Calu3 (cell line): ENCODE measurements at regions not wholly inside any gene's neighbourhood (a gene's known extent, or its start where the extent isn't known, plus 50 kb on each side); places are given as distances from the start of the nearest gene placed in this dataset.

Source experiments
- BruUV-seq: library from RNA; stranded (reverse); fragments of 400-500 nt; replicated peaks from 2 replicates; lab custom pipeline; 2021; lab: Mats Ljungman, UMichigan
- CTCF ChIA-PET: fragments of 300-600 bp; sonication (Branson Sonifier 250); formaldehyde crosslinking; loops from one replicate; lab custom pipeline; 2022; ENCODE audit warnings: antibody characterized with exemption; lab: Charles Lee
- DNase-seq: peaks from one replicate; pipeline ENCODE4 v3.0.0; 2022
- H3K27ac Mint-ChIP-seq: one replicate; pipeline ENCODE4 v1.8.0; 2022; ENCODE audit warnings: mixed read lengths; ENCODE audit not compliant: unreplicated experiment
- H3K27me3 Mint-ChIP-seq: one replicate; pipeline ENCODE4 v1.8.0; 2022; ENCODE audit warnings: mixed read lengths; ENCODE audit not compliant: unreplicated experiment
- H3K36me3 Mint-ChIP-seq: one replicate; pipeline ENCODE4 v1.8.0; 2022; ENCODE audit warnings: mild to moderate bottlenecking, moderate library complexity, mixed read lengths; ENCODE audit not compliant: insufficient read depth, unreplicated experiment
- H3K4me1 Mint-ChIP-seq: one replicate; pipeline ENCODE4 v1.8.0; 2022; ENCODE audit warnings: mild to moderate bottlenecking, low read depth, mixed read lengths; ENCODE audit not compliant: unreplicated experiment
- H3K4me3 Mint-ChIP-seq: one replicate; pipeline ENCODE4 v1.8.0; 2022; ENCODE audit warnings: mild to moderate bottlenecking, low read depth, moderate library complexity, mixed read lengths; ENCODE audit not compliant: unreplicated experiment
- H3K9me3 Mint-ChIP-seq: one replicate; pipeline ENCODE4 v1.8.0; 2022; ENCODE audit warnings: low read depth, mixed read lengths; ENCODE audit not compliant: unreplicated experiment
- CTCF ChIP-seq: fragments of 200-600 bp; IDR thresholded peaks from one replicate; pipeline ENCODE4 v1.8.0; 2022; ENCODE audit warnings: antibody characterized with exemption; ENCODE audit not compliant: unreplicated experiment
- intact Hi-C: fragments of 100-400 bp; cut with micrococcal nuclease; formaldehyde crosslinking; loops from one replicate; pipeline ENCODE4 v1.10.0; 2022; ENCODE audit not compliant: unreplicated experiment

- intact Hi-C loops = no loop called here
- H3K4me3 Mint-ChIP-seq = no peak overlapping the region
- no TSS peak for BruUV-seq
- H3K27ac Mint-ChIP-seq = no peak overlapping the region
- H3K27me3 Mint-ChIP-seq = peaks cover 35% of the 10 kb centered on the region
- CTCF ChIA-PET = no interaction called here
- no peaks in the 10 kb centered on the region for H3K36me3 Mint-ChIP-seq
- DNase-seq = no peak
- no peak for TF ChIP-seq CTCF
- no peaks in the 10 kb centered on the region for H3K9me3 Mint-ChIP-seq
- no peaks in the 10 kb centered on the region for H3K4me1 Mint-ChIP-seq
Observed at GRCh38 chr10:23493711-23494110, 54.8 kb downstream of the OTUD1 start.

- no TSS peak for BruUV-seq
- no peak for DNase-seq
- H3K9me3 Mint-ChIP-seq = no peaks in the 10 kb centered on the region
- TF ChIP-seq CTCF = no peak
- no peaks in the 10 kb centered on the region for H3K4me1 Mint-ChIP-seq
- CTCF ChIA-PET = no interaction called here
- no peaks in the 10 kb centered on the region for H3K36me3 Mint-ChIP-seq
- intact Hi-C loops = no loop called here
- no peak overlapping the region for H3K4me3 Mint-ChIP-seq
- peaks cover 20% of the 10 kb centered on the region for H3K27me3 Mint-ChIP-seq
- no peak overlapping the region for H3K27ac Mint-ChIP-seq
Observed at GRCh38 chr10:23496727-23497126, 57.9 kb downstream of the OTUD1 start.

- no peak for DNase-seq
- no peak overlapping the region for H3K27ac Mint-ChIP-seq
- no TSS peak for BruUV-seq
- H3K36me3 Mint-ChIP-seq = no peaks in the 10 kb centered on the region
- peaks cover 11% of the 10 kb centered on the region for H3K27me3 Mint-ChIP-seq
- H3K4me3 Mint-ChIP-seq = no peak overlapping the region
- no peak for TF ChIP-seq CTCF
- no peaks in the 10 kb centered on the region for H3K9me3 Mint-ChIP-seq
- CTCF ChIA-PET = no interaction called here
- intact Hi-C loops = no loop called here
- no peaks in the 10 kb centered on the region for H3K4me1 Mint-ChIP-seq
Observed at GRCh38 chr10:23499372-23500132, 60.7 kb downstream of the OTUD1 start.

- Mint-ChIP-seq H3K4me3 (no peak overlapping the region), H3K9me3 (peaks cover 5% of the 10 kb centered on the region)
Observed at GRCh38 chr10:23505797-23506465, 67.1 kb downstream of the OTUD1 start.

More at GRCh38 chr10:23505797-23506465, 67.1 kb downstream of the OTUD1 start:
- H3K36me3 Mint-ChIP-seq = no peaks in the 10 kb centered on the region
- TF ChIP-seq CTCF = no peak
- no peaks in the 10 kb centered on the region for H3K4me1 Mint-ChIP-seq
- H3K27ac Mint-ChIP-seq = no peak overlapping the region
- CTCF ChIA-PET = no interaction called here
- BruUV-seq = no TSS peak
- DNase-seq = no peak
- H3K27me3 Mint-ChIP-seq = no peaks in the 10 kb centered on the region
- intact Hi-C loops = no loop called here
